RPMI8226 (cell line): ENCODE measurements at regions not wholly inside any gene's neighbourhood (a gene's known extent, or its start where the extent isn't known, plus 50 kb on each side); places are given as distances from the start of the nearest gene placed in this dataset.

Experiments
- DNase-seq: peaks from one replicate; pipeline ENCODE4 v3.0.0-alpha.2; 2015

DNA sequence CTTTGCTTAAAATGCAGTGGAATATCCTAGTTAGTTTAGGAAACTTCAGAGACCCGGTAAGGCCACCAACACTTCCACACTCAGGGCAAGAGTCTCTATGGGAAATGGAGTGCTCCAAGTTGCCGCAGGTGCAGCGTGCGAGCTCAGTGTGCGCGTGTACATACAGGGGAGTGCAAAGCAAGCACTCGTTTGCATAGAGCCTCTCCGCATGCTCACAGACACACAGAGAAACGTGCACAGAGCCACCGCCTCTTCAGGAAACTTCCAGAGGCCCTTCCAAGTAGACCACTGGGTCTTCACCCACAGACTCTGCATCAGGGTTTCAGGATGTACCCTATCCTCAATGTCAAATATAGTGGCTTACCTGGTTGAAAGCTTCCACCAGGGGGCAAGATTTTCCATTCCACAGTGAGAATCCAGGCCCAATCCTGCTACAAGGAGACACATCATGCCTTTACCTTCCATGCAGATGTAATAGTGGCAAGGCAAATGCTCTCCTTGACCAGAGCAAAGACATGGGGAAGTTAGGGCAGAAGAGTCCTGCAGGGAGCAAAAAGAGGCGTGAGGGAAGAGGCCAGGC, 513.0 kb upstream of the MYT1L start:
- peak; percentile 31 for DNase-seq

DNA sequence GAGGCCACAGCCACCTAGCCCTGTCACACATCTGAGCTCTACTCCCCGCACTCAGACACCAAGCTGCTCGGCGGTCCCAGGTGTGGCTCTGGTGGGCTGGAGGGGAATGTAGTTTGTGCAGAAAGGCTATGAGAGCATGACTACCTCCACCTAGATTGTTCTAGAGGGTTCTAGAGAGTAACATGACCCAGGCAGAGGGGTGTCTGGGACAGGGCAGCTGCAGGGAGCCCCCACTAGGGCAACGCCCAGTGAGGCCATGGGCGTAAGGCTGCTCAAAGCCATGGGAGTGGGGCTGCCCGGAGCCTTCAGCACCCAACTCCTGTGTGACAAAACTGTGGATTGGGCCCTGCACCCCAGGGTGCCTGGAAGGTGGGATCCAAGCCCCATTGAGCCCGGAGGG, 511.4 kb upstream of the MYT1L start:
- DNase-seq: no peak

GRCh38 chr2:2840681-2841300, 509.7 kb upstream of the MYT1L start:
- no peak for DNase-seq

- peak; percentile 35 for DNase-seq
Observed at GRCh38 chr2:2839782-2840531, 508.9 kb upstream of the MYT1L start.

GRCh38 chr2:2839393-2839781, 508.3 kb upstream of the MYT1L start:
- peak; percentile 32 for DNase-seq

GRCh38 chr2:2838548-2838845, 507.4 kb upstream of the MYT1L start:
- no peak for DNase-seq

- DNase-seq: no peak
Observed at GRCh38 chr2:2837746-2838547, 506.9 kb upstream of the MYT1L start.

GRCh38 chr2:2836343-2837070, 505.4 kb upstream of the MYT1L start:
- no peak for DNase-seq

GRCh38 chr2:2834516-2835254, 503.6 kb upstream of the MYT1L start:
- DNase-seq: no peak

- DNase-seq: no peak
Observed at GRCh38 chr2:2834105-2834504, 503.0 kb upstream of the MYT1L start.

DNA sequence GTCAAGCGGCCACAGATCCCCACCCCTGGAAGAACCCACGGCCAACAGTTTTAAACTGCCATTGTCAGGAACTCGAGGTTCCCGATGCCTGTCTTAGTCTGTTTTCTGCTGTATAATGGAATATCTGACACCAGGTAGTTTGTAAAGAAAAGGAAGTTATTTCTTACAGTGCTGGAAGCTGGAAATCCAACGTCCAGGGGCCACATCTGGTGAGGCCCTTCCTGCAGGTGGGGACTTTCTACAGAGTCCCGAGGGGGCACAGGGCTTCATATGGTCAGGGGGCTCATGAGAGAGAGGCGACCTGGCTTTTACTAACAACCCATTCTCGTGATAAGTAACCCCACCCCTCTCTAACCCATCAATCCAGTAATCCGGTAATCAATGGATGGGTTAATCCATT, 501.6 kb upstream of the MYT1L start:
- DNase-seq: no peak

DNA sequence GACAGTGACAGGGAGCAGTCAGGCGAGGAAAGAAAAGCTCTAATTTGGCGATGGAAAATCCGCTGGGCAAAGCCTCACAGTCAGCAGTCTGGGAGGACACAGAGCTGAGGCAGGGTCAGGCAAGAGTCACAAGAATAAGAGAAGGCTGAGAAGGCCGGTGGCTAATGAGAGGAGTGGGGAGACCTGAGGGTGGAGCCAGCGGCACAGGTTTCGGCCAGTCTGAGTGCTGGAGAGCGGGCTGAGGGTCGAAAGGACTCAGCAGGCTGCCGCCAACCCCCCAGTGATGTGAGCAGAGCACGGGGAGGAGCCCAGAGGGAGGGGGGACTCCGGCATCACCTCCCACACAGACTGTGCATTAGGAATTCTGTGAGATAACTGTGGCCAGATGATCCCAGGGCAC, 500.6 kb upstream of the MYT1L start:
- peak; percentile 18 for DNase-seq

- DNase-seq: no peak
Observed at GRCh38 chr2:2830576-2830975, 499.5 kb upstream of the MYT1L start.

DNA sequence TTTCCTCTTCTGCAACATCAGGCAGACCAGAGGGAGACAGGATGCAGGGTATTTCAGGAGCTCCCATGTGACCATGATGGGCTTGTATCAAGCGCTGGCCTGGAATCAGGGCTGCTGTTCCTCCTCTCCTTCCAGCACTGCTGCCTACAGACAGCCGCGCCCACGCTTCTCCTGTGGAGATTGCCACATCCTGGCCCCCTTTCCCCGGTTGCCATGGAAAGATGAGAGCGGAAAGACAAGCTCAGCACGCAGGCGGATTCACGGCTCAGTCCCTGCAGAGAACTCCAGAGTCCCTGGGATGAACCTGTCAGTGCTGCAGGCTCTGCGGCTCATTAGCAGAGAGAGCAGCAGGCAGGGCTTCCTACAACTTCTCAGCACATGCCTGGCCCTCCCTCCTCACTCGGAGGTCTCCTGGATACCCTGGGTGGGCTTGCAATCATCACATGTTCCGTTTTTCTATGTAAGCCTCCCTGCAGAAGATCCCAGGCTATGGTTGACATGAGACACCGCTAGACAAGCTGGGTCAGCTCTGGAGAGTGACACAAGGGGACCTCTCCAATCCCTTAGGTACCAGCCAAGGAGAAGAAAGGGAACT, 497.8 kb upstream of the MYT1L start:
- no peak for DNase-seq

DNA sequence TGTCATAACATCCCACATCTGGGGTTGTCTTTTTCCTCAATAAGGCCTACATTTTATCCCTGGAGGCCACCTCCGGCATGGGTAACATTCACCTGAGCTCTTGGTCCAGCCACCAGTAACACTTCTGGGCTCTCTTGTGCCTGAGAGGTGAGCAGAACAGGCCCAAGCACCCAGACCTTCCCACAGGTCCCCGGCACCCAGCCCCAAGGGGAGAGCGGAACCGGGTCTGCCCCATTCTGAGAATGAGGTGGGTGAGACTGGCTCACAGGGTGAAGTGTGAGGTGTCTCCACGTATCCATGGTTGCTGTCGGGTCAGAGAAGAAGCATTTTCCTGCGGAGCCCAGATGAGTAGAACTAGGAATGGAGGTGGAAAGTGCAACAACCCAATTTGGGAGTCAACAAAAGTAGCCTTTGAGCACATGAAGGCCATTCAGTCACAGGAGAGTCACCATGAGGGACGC, 496.7 kb upstream of the MYT1L start:
- no peak for DNase-seq

DNA sequence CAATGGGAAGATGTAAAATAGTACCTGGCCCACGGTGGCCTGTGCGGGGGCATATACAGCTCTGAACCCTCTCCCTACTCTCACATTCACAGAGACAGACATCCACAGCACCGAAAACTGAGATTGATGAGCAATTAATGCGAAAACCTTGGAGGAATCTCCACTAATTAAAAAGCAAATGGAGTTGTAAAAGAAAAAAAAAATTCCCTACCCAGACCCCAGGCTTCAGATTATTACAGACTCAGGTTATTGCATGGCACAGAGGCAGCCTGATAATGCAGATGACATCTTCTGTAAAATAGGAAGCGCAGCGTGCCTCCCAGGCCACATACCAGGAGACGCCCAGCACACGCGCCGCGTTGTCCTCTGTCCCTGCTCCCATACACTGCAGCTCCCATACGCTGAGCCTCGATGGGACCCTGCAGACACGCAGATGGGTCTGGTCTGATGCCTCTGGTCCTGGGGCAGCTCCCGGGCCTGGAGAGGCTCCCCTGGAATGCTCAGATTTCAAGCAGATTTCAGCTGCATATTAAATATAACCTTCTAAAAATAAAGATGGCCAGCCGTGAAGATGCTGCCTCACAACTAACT, 496.1 kb upstream of the MYT1L start:
- no peak for DNase-seq

GRCh38 chr2:2826621-2827020, 495.5 kb upstream of the MYT1L start:
- DNase-seq: no peak

DNA sequence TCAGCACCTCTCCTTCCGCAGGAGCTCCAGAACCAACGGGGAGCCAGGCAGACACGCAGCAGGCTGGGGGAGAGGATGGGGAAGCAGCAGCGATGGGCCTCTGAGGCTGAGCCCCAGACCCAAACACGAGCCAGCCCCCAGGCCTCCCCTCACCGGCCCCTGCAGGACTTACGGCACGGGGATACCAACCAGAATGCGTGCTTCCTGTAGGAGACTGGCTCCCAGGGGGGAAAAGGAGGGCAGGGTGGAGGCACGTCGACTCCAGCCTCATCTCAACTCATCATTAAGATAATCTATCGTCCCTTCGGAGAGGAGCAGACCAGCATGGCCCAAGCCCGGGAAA, 495.1 kb upstream of the MYT1L start:
- DNase-seq: no peak

GRCh38 chr2:2825516-2826208, 494.6 kb upstream of the MYT1L start:
- DNase-seq: no peak

DNA sequence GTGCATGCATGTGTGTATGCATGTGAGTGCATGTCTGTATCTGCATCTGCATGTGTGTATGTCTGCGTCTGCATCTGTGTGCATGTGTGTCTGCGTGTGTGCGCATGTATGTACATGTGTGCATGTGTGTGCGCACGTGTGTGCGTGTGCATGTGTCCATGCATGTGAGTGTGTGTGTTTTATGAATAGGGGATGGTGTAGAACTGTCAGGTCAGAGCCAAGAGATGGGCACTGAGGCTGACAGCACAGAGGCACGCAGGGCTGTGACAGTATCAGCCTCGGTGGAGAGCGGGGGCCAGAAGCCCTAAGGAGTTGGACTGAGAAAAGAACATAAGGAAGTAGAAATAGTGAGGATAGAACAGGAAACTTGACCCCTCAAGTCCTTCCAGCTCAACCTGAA, 494.0 kb upstream of the MYT1L start:
- DNase-seq: no peak

GRCh38 chr2:2824588-2824987, 493.5 kb upstream of the MYT1L start:
- no peak for DNase-seq
